ENCODE measurements at regions not wholly inside any gene's neighbourhood (a gene's known extent, or its start where the extent isn't known, plus 50 kb on each side); places are given as distances from the start of the nearest gene placed in this dataset.

- no peak overlapping the region for H3K4me3 ChIP-seq (ENCODE audit: low read length in 2 of 2)
- no peak overlapping the region for H3K27ac ChIP-seq (ENCODE audit: low read length)
- H3K27me3 ChIP-seq (ENCODE audit: control insufficient read depth in 1 of 2, insufficient read depth in 2 of 2, low read length in 2 of 2), result no peaks in the 10 kb centered on the region
- no peak overlapping the region for H3K9ac ChIP-seq (ENCODE audit: low read length in 2 of 2)
- H3K36me3 ChIP-seq (ENCODE audit: control insufficient read depth in 2 of 2, insufficient read depth in 2 of 2, low read length in 2 of 2), result no peaks in the 10 kb centered on the region
- H3K9me3 ChIP-seq (ENCODE audit: control insufficient read depth in 2 of 2, low read length in 2 of 2), result no peaks in the 10 kb centered on the region
- H3K4me1 ChIP-seq (ENCODE audit: control insufficient read depth, insufficient read depth, low read length), result no peaks in the 10 kb centered on the region
These were observed 123.1 kb downstream of the OLIG3 start for GRCh38 chr6:137370871-137371633.

DNA sequence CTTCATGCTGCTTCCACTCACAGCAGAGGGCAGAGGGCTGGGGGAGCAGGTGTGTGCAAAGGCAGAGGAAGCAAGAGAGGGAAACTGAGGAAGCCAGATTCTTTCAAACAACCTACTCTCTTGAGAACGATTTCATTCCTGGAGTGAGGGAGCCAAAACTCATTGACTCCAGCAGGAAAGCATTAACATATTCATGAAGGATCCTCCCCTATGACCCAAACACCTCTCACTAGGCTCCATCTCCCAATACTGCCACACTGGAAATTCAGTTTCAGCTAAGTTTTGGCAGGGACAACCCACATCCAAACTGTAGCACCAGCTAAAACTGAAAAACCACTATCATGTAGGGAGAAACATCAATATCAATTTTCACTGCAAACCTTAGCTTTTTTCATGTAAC, 125.1 kb downstream of the OLIG3 start:
- no peaks in the 10 kb centered on the region for H3K36me3 ChIP-seq (ENCODE audit: control insufficient read depth in 2 of 2, insufficient read depth in 2 of 2, low read length in 2 of 2)
- no peaks in the 10 kb centered on the region for H3K27me3 ChIP-seq (ENCODE audit: control insufficient read depth in 1 of 2, insufficient read depth in 2 of 2, low read length in 2 of 2)
- H3K4me1 ChIP-seq (ENCODE audit: control insufficient read depth, insufficient read depth, low read length), result no peaks in the 10 kb centered on the region
- no peak overlapping the region for H3K27ac ChIP-seq (ENCODE audit: low read length)
- H3K9me3 ChIP-seq (ENCODE audit: control insufficient read depth in 2 of 2, low read length in 2 of 2), result no peaks in the 10 kb centered on the region
- H3K9ac ChIP-seq (ENCODE audit: low read length in 2 of 2), result no peak overlapping the region
- H3K4me3 ChIP-seq (ENCODE audit: low read length in 2 of 2), result no peak overlapping the region

GRCh38 chr6:137365707-137366437, 128.3 kb downstream of the OLIG3 start:
- H3K36me3 ChIP-seq (ENCODE audit: control insufficient read depth in 2 of 2, insufficient read depth in 2 of 2, low read length in 2 of 2), result no peaks in the 10 kb centered on the region
- H3K27ac ChIP-seq (ENCODE audit: low read length), result no peak overlapping the region

GRCh38 chr6:137363805-137364138, 130.4 kb downstream of the OLIG3 start:
- Histone ChIP-seq H3K4me3 (ENCODE audit: low read length in 2 of 2) (no peak overlapping the region), H3K4me1 (ENCODE audit: control insufficient read depth, insufficient read depth, low read length) (no peaks in the 10 kb centered on the region), H3K27me3 (ENCODE audit: control insufficient read depth in 1 of 2, insufficient read depth in 2 of 2, low read length in 2 of 2) (no peaks in the 10 kb centered on the region), H3K9me3 (ENCODE audit: control insufficient read depth in 2 of 2, low read length in 2 of 2) (no peaks in the 10 kb centered on the region), H3K36me3 (ENCODE audit: control insufficient read depth in 2 of 2, insufficient read depth in 2 of 2, low read length in 2 of 2) (no peaks in the 10 kb centered on the region), H3K9ac (ENCODE audit: low read length in 2 of 2) (no peak overlapping the region), H3K27ac (ENCODE audit: low read length) (no peak overlapping the region)

More at GRCh38 chr6:137365707-137366437, 128.3 kb downstream of the OLIG3 start:
- Histone ChIP-seq H3K27me3 (ENCODE audit: control insufficient read depth in 1 of 2, insufficient read depth in 2 of 2, low read length in 2 of 2) (no peaks in the 10 kb centered on the region), H3K4me3 (ENCODE audit: low read length in 2 of 2) (no peak overlapping the region), H3K9ac (ENCODE audit: low read length in 2 of 2) (no peak overlapping the region), H3K9me3 (ENCODE audit: control insufficient read depth in 2 of 2, low read length in 2 of 2) (no peaks in the 10 kb centered on the region), H3K4me1 (ENCODE audit: control insufficient read depth, insufficient read depth, low read length) (no peaks in the 10 kb centered on the region)

DNA sequence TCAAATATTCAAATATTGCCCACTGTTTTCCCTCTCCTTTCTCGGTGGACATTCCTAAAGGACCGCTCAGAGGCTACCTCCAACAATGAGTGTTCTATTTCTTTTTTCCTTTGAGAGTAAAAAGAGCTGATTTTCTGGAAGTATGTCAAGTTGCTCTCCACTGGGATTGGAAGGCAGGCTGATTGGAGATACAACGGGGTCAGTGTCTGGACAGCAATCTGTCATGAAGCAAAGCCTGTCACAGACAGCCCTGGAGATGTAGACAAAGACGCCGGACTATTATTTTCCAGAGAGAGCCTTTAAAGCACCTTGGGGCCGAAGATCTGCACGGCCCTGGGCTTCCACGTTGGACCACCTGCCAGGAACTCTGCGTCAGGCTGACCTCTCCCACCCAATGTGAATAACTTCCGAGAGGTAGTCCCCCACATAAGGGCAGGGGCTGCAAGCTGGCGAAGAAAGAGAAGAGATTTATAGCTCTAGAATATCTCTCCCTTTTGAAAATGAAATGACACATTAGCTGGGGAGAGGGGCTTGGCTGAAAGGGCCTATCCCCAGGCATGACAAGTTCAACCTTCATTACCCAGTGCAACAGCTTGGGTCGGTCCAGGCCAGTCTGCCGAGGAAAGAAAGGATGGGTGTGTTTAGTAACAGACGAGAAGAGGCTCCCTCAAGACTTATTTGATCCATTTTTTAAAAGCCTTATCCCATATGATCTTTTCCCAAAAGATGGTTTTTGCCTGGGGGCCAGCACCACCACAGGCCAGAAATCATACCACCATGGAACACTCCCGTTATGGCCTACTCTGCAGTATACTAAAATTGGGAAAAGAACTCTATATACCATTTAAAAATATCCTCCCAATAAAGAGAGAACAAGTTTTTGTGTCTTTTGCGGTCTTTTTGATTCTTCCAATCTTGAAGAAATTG, 131.1 kb downstream of the OLIG3 start:
- no peak overlapping the region for H3K4me3 ChIP-seq (ENCODE audit: low read length in 2 of 2)
- peaks cover 0 to 2% of the 10 kb centered on the region in 2 donors for H3K27me3 ChIP-seq (ENCODE audit: control insufficient read depth in 1 of 2, insufficient read depth in 2 of 2, low read length in 2 of 2)
- no peaks in the 10 kb centered on the region for H3K9me3 ChIP-seq (ENCODE audit: control insufficient read depth in 2 of 2, low read length in 2 of 2)
- no peak overlapping the region for H3K9ac ChIP-seq (ENCODE audit: low read length in 2 of 2)
- H3K4me1 ChIP-seq (ENCODE audit: control insufficient read depth, insufficient read depth, low read length), result no peaks in the 10 kb centered on the region
- H3K27ac ChIP-seq (ENCODE audit: low read length), result no peak overlapping the region
- no peaks in the 10 kb centered on the region for H3K36me3 ChIP-seq (ENCODE audit: control insufficient read depth in 2 of 2, insufficient read depth in 2 of 2, low read length in 2 of 2)

GRCh38 chr6:137361701-137362100, 132.5 kb downstream of the OLIG3 start:
- Histone ChIP-seq H3K9ac (ENCODE audit: low read length in 2 of 2) (no peak overlapping the region), H3K27me3 (ENCODE audit: control insufficient read depth in 1 of 2, insufficient read depth in 2 of 2, low read length in 2 of 2) (peaks cover 0 to 2% of the 10 kb centered on the region in 2 donors), H3K27ac (ENCODE audit: low read length) (no peak overlapping the region), H3K36me3 (ENCODE audit: control insufficient read depth in 2 of 2, insufficient read depth in 2 of 2, low read length in 2 of 2) (no peaks in the 10 kb centered on the region), H3K4me3 (ENCODE audit: low read length in 2 of 2) (no peak overlapping the region), H3K9me3 (ENCODE audit: control insufficient read depth in 2 of 2, low read length in 2 of 2) (no peaks in the 10 kb centered on the region), H3K4me1 (ENCODE audit: control insufficient read depth, insufficient read depth, low read length) (no peaks in the 10 kb centered on the region)

DNA sequence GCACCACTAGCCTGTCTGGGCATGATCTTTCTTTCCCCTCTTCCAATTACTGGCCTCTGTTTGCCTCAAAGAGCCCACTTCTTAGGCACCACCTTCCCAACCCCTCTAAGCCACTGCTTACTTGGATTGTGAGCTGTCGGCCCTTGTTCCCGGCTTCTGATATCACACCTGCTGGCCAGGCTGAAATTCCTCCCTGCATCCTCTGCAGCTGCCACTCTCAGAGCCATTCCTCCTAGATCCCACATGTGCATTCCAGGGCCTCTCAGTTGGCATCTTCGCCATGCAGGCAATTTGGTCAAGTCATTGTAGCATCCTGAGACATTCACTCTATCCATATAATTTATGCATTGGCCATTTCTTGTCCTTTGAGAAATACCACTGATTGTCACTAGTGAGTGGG, 135.9 kb downstream of the OLIG3 start:
- Histone ChIP-seq H3K9me3 (ENCODE audit: control insufficient read depth in 2 of 2, low read length in 2 of 2) (no peaks in the 10 kb centered on the region), H3K4me3 (ENCODE audit: low read length in 2 of 2) (no peak overlapping the region), H3K36me3 (ENCODE audit: control insufficient read depth in 2 of 2, insufficient read depth in 2 of 2, low read length in 2 of 2) (no peaks in the 10 kb centered on the region), H3K4me1 (ENCODE audit: control insufficient read depth, insufficient read depth, low read length) (no peaks in the 10 kb centered on the region), H3K9ac (ENCODE audit: low read length in 2 of 2) (no peak overlapping the region), H3K27ac (ENCODE audit: low read length) (no peak overlapping the region), H3K27me3 (ENCODE audit: control insufficient read depth in 1 of 2, insufficient read depth in 2 of 2, low read length in 2 of 2) (peaks cover 0 to 2% of the 10 kb centered on the region in 2 donors)

GRCh38 chr6:137357948-137358266, 136.3 kb downstream of the OLIG3 start:
- Histone ChIP-seq H3K9ac (ENCODE audit: low read length in 2 of 2) (no peak overlapping the region), H3K4me3 (ENCODE audit: low read length in 2 of 2) (no peak overlapping the region), H3K9me3 (ENCODE audit: control insufficient read depth in 2 of 2, low read length in 2 of 2) (no peaks in the 10 kb centered on the region), H3K27me3 (ENCODE audit: control insufficient read depth in 1 of 2, insufficient read depth in 2 of 2, low read length in 2 of 2) (peaks cover 0 to 2% of the 10 kb centered on the region in 2 donors), H3K36me3 (ENCODE audit: control insufficient read depth in 2 of 2, insufficient read depth in 2 of 2, low read length in 2 of 2) (no peaks in the 10 kb centered on the region), H3K27ac (ENCODE audit: low read length) (no peak overlapping the region), H3K4me1 (ENCODE audit: control insufficient read depth, insufficient read depth, low read length) (no peaks in the 10 kb centered on the region)

DNA sequence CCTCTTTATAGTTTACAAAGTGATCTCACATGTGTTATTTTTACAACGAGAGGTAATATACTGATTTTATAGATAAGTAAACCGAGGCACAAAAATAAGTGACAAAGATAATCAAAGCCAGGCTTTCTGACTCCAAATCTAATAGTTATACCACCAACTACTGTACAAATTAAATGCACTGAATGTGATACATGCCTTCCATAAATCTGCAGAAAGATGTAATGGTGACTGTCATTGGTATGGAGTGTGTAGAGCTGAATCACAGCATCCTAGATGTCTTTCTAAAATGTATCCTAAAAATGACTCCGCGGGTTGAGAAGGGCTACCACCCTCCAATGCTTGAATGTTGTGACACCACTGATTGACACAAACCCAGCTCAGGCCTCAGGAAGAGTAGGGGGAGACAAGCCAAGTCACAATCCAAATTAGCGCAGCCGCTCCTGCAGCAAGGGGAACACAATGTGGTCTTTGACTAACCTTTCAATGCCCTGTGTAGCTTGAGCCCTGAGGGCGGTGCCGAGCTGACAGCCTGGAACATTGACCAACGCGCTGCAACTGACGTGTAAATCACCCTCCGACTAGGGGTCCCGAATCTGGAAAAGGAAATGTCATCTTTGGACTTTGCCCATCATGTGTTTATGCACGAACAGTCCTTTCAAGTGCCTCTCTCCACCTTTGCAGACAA, 136.8 kb downstream of the OLIG3 start:
- H3K4me1 ChIP-seq (ENCODE audit: control insufficient read depth, insufficient read depth, low read length), result no peaks in the 10 kb centered on the region
- no peak overlapping the region for H3K9ac ChIP-seq (ENCODE audit: low read length in 2 of 2)
- no peak overlapping the region for H3K4me3 ChIP-seq (ENCODE audit: low read length in 2 of 2)
- H3K9me3 ChIP-seq (ENCODE audit: control insufficient read depth in 2 of 2, low read length in 2 of 2), result no peaks in the 10 kb centered on the region
- peaks cover 0 to 2% of the 10 kb centered on the region in 2 donors for H3K27me3 ChIP-seq (ENCODE audit: control insufficient read depth in 1 of 2, insufficient read depth in 2 of 2, low read length in 2 of 2)
- no peak overlapping the region for H3K27ac ChIP-seq (ENCODE audit: low read length)
- H3K36me3 ChIP-seq (ENCODE audit: control insufficient read depth in 2 of 2, insufficient read depth in 2 of 2, low read length in 2 of 2), result no peaks in the 10 kb centered on the region

GRCh38 chr6:137353842-137354397, 134.7 kb upstream of the IFNGR1 start:
- H3K27ac ChIP-seq (ENCODE audit: low read length), result no peak overlapping the region
- no peaks in the 10 kb centered on the region for H3K4me1 ChIP-seq (ENCODE audit: control insufficient read depth, insufficient read depth, low read length)

More at GRCh38 chr6:137353842-137354397, 134.7 kb upstream of the IFNGR1 start:
- Histone ChIP-seq H3K36me3 (ENCODE audit: control insufficient read depth in 2 of 2, insufficient read depth in 2 of 2, low read length in 2 of 2) (no peaks in the 10 kb centered on the region), H3K4me3 (ENCODE audit: low read length in 2 of 2) (no peak overlapping the region), H3K9me3 (ENCODE audit: control insufficient read depth in 2 of 2, low read length in 2 of 2) (no peaks in the 10 kb centered on the region), H3K27me3 (ENCODE audit: control insufficient read depth in 1 of 2, insufficient read depth in 2 of 2, low read length in 2 of 2) (peaks cover 0 to 2% of the 10 kb centered on the region in 2 donors), H3K9ac (ENCODE audit: low read length in 2 of 2) (no peak overlapping the region)
